NCI-H345 (cell line): ENCODE measurements at regions not wholly inside any gene's neighbourhood (a gene's known extent, or its start where the extent isn't known, plus 50 kb on each side); places are given as distances from the start of the nearest gene placed in this dataset.
"Not testable (repeated sequence)": the region's sequence is repeated elsewhere in the genome, so short reads cannot be mapped to it uniquely, and the experiment has no call there.

Source experiments
- DNase-seq: peaks from one replicate; lab custom pipeline; 2025; lab: John Stamatoyannopoulos, UW

GRCh38 chr17:21551081-21551881 lies 141.0 kb upstream of the KCNJ18 start:
- peak; percentile 63 for DNase-seq

DNA sequence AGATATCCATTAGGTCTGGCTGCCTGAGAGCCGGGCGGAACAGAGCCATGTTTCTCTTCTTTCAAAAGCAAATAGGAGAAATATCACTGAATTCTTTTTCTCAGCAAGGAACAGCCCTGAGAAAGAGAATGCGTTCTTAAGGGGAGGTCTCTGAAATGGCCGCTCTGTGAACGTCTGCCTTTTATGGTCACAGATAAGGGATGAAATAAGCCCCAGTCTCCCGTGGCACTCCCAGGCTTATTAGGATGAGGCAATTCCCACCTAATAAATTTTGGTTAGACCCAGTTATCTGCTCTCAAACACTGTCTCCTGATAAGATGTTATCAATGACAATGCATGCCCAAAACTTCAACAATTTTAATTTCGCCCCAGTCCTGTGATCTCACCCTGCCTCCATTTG lies 133.4 kb upstream of the KCNJ18 start:
- DNase-seq, result not testable (repeated sequence)

DNA sequence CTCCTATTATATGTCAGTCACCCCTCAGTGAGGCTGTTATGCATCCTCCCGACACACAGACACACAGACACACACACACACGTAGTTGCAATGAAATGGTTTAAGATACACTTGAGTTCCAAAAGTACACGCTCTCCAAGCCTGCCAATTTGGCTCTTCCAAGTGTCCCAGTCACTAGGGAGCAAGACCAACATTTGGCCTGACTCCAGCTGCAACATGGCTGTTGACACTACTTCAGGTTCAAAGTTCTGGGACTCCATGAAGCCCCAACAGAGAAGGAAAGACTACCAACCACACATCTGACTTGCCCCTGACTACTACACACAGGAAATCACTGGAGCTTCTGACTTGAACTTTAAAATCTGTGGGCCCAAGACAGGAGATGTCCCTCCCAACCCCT lies 128.1 kb upstream of the KCNJ18 start:
- no peak for DNase-seq

- not testable (repeated sequence) for DNase-seq
These were observed 127.6 kb upstream of the KCNJ18 start for GRCh38 chr17:21564757-21565156.

DNA sequence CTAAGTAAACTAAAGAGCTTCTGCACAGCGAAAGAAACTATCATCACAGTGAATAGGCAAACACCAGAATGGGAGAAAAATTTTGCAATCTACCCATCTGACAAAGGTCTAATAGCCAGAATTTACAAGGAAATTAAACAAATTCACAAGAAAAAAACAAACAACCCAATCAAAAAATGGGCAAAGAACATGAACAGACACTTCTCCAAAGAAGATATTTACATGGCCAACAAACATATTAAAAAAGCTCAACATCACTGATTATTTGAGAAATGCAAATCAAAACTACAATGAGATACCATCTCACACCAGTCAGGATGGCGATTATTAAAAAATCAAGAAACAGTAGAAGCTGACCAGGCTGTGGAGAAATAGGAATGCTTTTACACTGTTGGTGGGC lies 121.9 kb upstream of the KCNJ18 start:
- DNase-seq, result not testable (repeated sequence)

DNA sequence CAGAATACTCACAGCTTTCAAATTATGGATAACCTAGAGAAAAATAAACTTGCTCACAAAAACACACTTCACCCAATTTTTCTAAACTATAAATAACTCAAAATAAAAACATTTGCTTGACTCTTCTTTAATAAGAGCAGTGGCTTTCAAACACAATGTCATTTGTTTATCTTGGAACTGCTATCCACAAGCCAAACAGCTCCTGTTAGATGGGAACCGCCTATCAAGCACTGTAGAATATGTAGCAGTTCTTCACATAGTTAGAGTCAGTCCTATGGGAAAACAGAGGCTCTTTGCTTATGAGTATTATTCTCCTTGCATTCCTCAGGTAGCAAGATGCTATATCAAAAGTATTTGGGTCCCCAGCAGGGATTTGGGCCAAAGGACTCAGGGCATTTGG lies 120.2 kb upstream of the KCNJ18 start:
- not testable (repeated sequence) for DNase-seq

DNA sequence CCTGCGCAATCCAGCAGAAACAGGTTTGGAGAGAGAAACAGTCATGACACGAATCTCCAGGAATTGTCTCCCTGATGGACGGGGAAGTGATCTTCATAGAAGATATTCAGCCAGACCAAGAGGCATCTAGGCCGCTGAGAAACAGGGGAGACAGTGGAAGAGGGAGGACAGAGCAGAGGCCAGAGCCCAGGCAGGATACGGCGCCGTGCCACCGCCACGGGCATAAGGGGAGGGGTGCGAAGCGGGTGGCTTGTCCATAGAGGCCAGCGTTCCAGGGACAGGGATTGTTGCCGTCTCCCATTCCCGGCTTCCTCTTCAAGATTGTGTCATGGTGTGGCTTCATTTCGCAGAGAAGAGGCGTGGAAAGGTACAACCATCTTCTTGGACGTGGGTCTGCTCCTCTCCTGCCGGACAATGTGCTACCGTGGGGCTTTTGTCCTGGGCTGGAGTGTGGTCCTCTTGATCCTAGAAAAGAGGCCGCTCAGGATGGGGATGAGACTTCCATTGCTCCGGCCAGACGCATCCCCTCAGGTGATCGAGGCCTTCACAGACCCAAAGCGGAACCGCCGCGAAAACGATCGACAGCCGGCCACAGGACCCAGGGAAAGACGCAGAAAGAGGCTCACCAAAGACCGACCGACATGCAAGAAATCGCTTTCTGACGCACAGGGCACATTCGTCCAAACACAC lies 118.9 kb upstream of the KCNJ18 start:
- not testable (repeated sequence) for DNase-seq

- DNase-seq, result peak; percentile 24
These were observed 118.2 kb upstream of the KCNJ18 start for GRCh38 chr17:21573961-21574610.

DNA sequence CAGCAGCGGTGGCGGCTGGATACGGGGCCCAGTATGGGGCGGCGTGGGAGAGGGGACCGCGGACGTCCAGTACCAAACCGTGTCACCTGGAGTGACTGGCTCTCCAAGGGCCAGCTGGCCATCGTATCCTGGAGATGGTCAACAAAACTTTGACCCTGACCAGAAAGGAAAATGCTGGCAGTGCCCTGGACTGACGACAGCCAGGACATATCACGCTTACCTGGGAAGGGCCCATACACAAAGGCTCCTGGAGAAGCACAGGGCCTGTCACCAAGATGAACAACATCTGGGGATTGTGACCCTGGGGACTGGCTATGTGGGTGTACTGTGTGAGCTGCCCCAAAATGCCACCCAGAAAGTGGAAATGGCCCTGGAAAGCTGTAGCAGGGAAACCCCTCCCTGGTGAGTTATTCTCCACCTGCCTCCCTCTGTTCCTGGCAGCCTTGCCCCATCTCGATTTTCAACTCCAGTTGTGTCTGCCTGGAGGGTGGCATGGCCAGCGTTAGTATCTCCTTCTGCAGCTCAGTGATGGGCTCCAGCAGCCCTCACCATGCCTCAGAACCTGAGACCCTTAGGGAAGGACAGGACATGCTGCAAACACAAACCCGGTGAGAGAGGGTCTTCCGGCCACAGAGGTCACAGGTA lies 117.6 kb upstream of the KCNJ18 start:
- DNase-seq, result not testable (repeated sequence)

- not testable (repeated sequence) for DNase-seq
These were observed 113.5 kb upstream of the KCNJ18 start for GRCh38 chr17:21578783-21579182.

- DNase-seq, result no peak
These were observed 99.5 kb upstream of the KCNJ18 start for GRCh38 chr17:21592774-21593173.

DNA sequence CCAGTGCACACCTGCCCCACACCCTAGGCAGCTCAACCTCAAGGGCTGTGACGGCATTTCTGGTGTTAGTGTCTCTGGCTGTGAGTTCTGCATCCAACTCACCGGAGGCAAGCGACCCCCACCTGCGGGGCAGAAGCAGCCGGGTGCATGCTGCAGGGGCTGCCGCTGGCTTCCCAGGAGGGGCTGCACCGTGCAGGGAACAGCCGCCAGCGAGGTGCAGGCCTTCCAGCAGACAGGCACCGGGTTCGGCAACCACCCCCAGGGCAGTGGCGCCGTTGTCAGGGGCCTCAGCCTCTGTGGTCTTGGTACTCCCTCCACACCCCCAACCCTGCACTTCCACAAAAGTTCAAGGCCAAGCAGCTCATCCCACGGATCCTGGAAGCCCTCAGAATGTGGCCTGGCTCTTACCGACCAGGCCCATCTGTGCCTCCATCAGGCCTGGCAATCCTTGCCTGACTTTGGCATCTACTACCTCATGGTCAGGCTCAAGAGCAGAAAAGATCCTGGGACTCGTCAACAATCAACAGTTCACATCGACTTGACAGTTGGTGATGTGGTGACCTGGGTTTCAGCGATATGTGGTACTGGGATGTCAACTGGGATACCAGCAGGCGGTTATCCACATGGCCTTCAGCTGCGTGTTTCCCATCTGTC lies 98.7 kb upstream of the KCNJ18 start:
- not testable (repeated sequence) for DNase-seq

- DNase-seq, result no peak
These were observed 97.2 kb upstream of the KCNJ18 start for GRCh38 chr17:21595086-21595485.

DNA sequence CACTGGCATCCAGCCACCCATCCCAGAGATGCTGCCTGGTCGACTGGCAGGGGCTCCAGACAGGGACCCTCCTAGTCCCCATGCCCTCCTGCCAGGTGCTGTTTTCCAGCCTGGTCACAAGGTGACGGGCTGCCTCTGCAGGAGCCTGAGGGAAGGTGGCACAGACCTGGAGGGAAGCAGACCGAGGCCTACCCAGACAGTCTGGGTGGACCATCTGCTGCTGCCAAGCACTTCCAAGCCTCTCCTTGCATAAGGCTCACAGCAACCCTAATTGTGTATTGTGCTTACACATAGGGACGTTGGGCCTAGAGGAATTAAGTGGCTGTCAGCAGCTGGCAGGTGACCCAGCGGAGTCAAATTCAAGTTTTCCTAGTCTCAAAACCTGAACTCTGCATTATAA lies 90.1 kb upstream of the KCNJ18 start:
- no peak for DNase-seq

DNA sequence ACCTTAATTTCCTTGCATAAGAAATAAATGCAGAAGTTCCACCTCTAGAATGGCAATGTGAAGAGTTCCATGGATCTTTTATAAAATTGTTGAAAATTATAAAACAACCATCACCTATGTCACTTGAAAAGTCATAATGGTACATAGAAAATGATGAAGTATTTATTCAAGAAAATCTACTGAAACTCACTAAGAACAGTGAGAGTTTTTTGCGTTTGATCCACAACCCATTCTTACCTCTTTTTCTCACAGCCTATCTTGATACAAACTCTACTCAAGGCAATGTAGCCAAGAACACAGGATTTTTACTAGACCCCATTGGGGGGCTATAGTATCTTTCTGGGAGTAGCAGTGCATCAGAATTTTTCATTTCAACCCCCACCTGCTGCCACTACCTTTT lies 89.0 kb upstream of the KCNJ18 start:
- not testable (repeated sequence) for DNase-seq

DNA sequence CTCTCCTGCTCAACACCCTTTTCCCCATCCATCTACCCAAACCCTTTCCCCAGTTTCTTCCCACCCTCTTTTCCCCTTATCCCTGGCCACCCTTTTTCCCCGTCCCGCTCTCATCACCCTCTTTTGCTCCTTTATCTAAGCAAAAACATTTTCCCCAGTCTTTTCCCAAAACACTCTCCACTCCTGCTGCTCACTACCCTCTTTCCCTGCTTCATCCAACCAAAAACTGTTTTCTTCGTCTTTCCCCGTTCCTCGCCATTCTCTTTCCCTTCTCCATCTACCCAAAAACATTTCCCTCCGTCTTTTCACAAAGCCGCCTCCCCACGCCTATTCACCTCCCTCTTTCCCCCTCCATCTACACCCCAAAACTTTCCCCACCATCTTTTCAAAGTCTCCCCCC lies 80.9 kb upstream of the KCNJ18 start:
- not testable (repeated sequence) for DNase-seq

- DNase-seq, result not testable (repeated sequence)
These were observed 79.9 kb upstream of the KCNJ18 start for GRCh38 chr17:21612123-21613070.

- DNase-seq, result no peak
These were observed 79.3 kb upstream of the KCNJ18 start for GRCh38 chr17:21613071-21613429.

GRCh38 chr17:21626987-21627386 lies 65.3 kb upstream of the KCNJ18 start:
- not testable (repeated sequence) for DNase-seq
